Uterus (tissue), 2 donors: ENCODE measurements at regions not wholly inside any gene's neighbourhood (a gene's known extent, or its start where the extent isn't known, plus 50 kb on each side); places are given as distances from the start of the nearest gene placed in this dataset.

Source experiments
- POLR2A ChIP-seq, 2 donors: fragments of 450-650 bp; IDR thresholded peaks; one replicate each; pipeline ENCODE4 v1.6.1; 2016; ENCODE audit warnings: antibody characterized with exemption in 2 of 2, mild to moderate bottlenecking in 1 of 2, moderate library complexity in 1 of 2
- TF ChIP-seq, protein P1 (sequence below), 4 experiments: fragments of 200-600 bp in 2 of 4; fragments of 450-650 bp in 2 of 4; sonication (generic) in 2 of 4; IDR thresholded peaks; one replicate each; pipeline ENCODE4 v1.5.1; 2016 to 2019; ENCODE audit warnings: antibody characterized with exemption in 4 of 4, mild to moderate bottlenecking in 2 of 4, moderate library complexity in 1 of 4

DNA sequence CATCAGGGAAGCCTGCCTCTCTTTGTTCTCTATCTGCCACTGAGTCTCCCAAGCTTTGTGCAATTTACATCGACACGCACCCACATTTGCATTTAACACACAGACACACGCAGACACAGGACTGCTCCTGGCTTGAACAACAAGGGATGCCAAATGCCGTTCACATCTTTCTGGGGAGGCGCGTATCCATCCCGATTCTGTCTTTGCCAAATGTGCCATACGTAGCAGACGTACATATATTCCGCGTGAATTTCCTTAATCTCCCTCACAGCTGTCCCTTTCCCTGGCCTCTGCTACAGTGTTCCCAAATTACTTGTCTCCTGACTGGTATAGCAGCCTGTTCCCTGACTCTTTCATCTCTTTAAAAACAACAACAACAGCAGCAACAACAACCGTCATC is 409.5 kb downstream of the MIAT start:
- no peak for TF ChIP-seq POLR2A (IDR thresholded peaks at IDR 0.05)
- TF ChIP-seq, protein P1, sequence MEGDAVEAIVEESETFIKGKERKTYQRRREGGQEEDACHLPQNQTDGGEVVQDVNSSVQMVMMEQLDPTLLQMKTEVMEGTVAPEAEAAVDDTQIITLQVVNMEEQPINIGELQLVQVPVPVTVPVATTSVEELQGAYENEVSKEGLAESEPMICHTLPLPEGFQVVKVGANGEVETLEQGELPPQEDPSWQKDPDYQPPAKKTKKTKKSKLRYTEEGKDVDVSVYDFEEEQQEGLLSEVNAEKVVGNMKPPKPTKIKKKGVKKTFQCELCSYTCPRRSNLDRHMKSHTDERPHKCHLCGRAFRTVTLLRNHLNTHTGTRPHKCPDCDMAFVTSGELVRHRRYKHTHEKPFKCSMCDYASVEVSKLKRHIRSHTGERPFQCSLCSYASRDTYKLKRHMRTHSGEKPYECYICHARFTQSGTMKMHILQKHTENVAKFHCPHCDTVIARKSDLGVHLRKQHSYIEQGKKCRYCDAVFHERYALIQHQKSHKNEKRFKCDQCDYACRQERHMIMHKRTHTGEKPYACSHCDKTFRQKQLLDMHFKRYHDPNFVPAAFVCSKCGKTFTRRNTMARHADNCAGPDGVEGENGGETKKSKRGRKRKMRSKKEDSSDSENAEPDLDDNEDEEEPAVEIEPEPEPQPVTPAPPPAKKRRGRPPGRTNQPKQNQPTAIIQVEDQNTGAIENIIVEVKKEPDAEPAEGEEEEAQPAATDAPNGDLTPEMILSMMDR (IDR thresholded peaks at IDR 0.05): no peak
